ENCODE measurements at regions not wholly inside any gene's neighbourhood (a gene's known extent, or its start where the extent isn't known, plus 50 kb on each side); places are given as distances from the start of the nearest gene placed in this dataset.

GRCh38 chr4:23943478-23943877, 53.6 kb upstream of the PPARGC1A start:
- Histone ChIP-seq H3K4me1 (peaks cover 3 to 11% of the 10 kb centered on the region in 2 donors), H3K9me3 (no peaks in the 10 kb centered on the region), H3K36me3 (no peaks in the 10 kb centered on the region), H3K27me3 (no peaks in the 10 kb centered on the region), H3K4me3 (replicated peaks in 1 of 3) (no peak overlapping the region), H3K27ac (no peak overlapping the region)
- DNase-seq, result no peak
- WGBS, 2 donors, result 92 to 93% methylated on average over 2 of the region's 2 CpGs
- no peak for TF ChIP-seq CTCF (IDR thresholded peaks at IDR 0.05)
- TF ChIP-seq POLR2A (IDR thresholded peaks at IDR 0.05), result no peak
- intact Hi-C loops (cut with DNase I), result no loop called here

- Histone ChIP-seq H3K4me1 (peaks cover 3 to 11% of the 10 kb centered on the region in 2 donors), H3K27me3 (no peaks in the 10 kb centered on the region), H3K27ac (no peak overlapping the region), H3K4me3 (replicated peaks in 1 of 3) (no peak overlapping the region), H3K36me3 (no peaks in the 10 kb centered on the region), H3K9me3 (no peaks in the 10 kb centered on the region)
- intact Hi-C loops (cut with DNase I), result no loop called here
- DNase-seq, result no peak
- TF ChIP-seq POLR2A (IDR thresholded peaks at IDR 0.05) (no peak), CTCF (IDR thresholded peaks at IDR 0.05) (no peak)
- WGBS, 2 donors, result 87 to 92% methylated on average over 1 of the region's 1 CpG
Observed at GRCh38 chr4:23942471-23942870, 52.6 kb upstream of the PPARGC1A start.
